IMR-90 (cell line): ENCODE measurements at regions not wholly inside any gene's neighbourhood (a gene's known extent, or its start where the extent isn't known, plus 50 kb on each side); places are given as distances from the start of the nearest gene placed in this dataset.

Experiments
- ATAC-seq: fragments of 200-7000 bp; cut with Tn5 transposase; 2 replicates; pipeline ENCODE4 v1.9.1; 2020; ENCODE audit warnings: low read depth, mild to moderate bottlenecking, moderate library complexity
- BruUV-seq: library from RNA; stranded (reverse); fragments of 400-500 nt; replicated peaks from 2 replicates; lab custom pipeline; 2021; lab: Mats Ljungman, UMichigan
- CTCF ChIA-PET: fragments of 300-600 bp; formaldehyde crosslinking; extraction: SDS; loops from one replicate; lab custom pipeline; 2021; ENCODE audit warnings: antibody characterized with exemption; lab: Yijun Ruan, JAX
- POLR2A ChIA-PET: fragments of 300-600 bp; sonication (Branson Sonifier 250); formaldehyde crosslinking; loops from one replicate; lab custom pipeline; 2022; ENCODE audit warnings: antibody characterized with exemption; ENCODE audit not compliant: unreplicated experiment; lab: Charles Lee
- DNase-seq: peaks from one replicate; pipeline ENCODE4 v3.0.0; 2013
- H2AFZ ChIP-seq: replicated peaks from 2 replicates; pipeline ENCODE3; 2013; ENCODE audit warnings: low read length, mild to moderate bottlenecking; ENCODE audit not compliant: poor library complexity
- H2AK5ac ChIP-seq: 2 replicates; pipeline ENCODE4 v1.6.1; 2013; ENCODE audit warnings: low read depth, low read length, inconsistent platforms
- H2AK9ac ChIP-seq: replicated peaks from 2 replicates; pipeline ENCODE3; 2013; ENCODE audit warnings: mild to moderate bottlenecking, low read depth, low read length, moderate library complexity; ENCODE audit not compliant: poor library complexity
- H2BK120ac ChIP-seq: 2 replicates; pipeline ENCODE4 v1.6.1; 2013; ENCODE audit warnings: low read depth, low read length, inconsistent platforms
- H2BK15ac ChIP-seq: 3 replicates; pipeline ENCODE4 v1.6.1; 2013; ENCODE audit warnings: low read depth, low read length, inconsistent platforms
- H2BK20ac ChIP-seq: 2 replicates; pipeline ENCODE4 v1.6.1; 2013; ENCODE audit warnings: low read depth, mild to moderate bottlenecking, inconsistent platforms, low read length, moderate library complexity
- H2BK5ac ChIP-seq: 2 replicates; pipeline ENCODE4 v1.6.1; 2013; ENCODE audit warnings: mild to moderate bottlenecking, low read depth, low read length, inconsistent platforms; ENCODE audit not compliant: poor library complexity, severe bottlenecking
- H3K14ac ChIP-seq: replicated peaks from 2 replicates; pipeline ENCODE4 v1.6.1; 2013; ENCODE audit warnings: low read depth, low read length, inconsistent platforms
- H3K18ac ChIP-seq: 2 replicates; pipeline ENCODE4 v1.6.1; 2013; ENCODE audit warnings: low read depth, low read length, control low read depth
- H3K23ac ChIP-seq: 2 replicates; pipeline ENCODE4 v1.6.1; 2013; ENCODE audit warnings: low read depth, low read length, inconsistent platforms
- H3K27ac ChIP-seq: 2 replicates; pipeline ENCODE4 v1.5.1; 2013; ENCODE audit warnings: mild to moderate bottlenecking, control low read depth, low read length; ENCODE audit not compliant: insufficient read depth
- H3K27me3 ChIP-seq: 2 replicates; pipeline ENCODE4 v1.6.1; 2013; ENCODE audit warnings: low read length; ENCODE audit not compliant: control insufficient read depth, insufficient read depth
- H3K36me3 ChIP-seq: 2 replicates; pipeline ENCODE4 v1.6.1; 2013; ENCODE audit warnings: low read length, mixed read lengths; ENCODE audit not compliant: control insufficient read depth, insufficient read depth
- H3K4ac ChIP-seq: 2 replicates; pipeline ENCODE4 v1.6.1; 2013; ENCODE audit warnings: low read depth, low read length, inconsistent platforms
- H3K4me1 ChIP-seq: 2 replicates; pipeline ENCODE4 v1.6.1; 2013; ENCODE audit warnings: low read length, mixed read lengths; ENCODE audit not compliant: control insufficient read depth, insufficient read depth
- H3K4me2 ChIP-seq: 2 replicates; pipeline ENCODE4 v1.6.1; 2013; ENCODE audit warnings: low read depth, mild to moderate bottlenecking, control low read depth, low read length, moderate library complexity
- H3K4me3 ChIP-seq: 2 replicates; pipeline ENCODE4 v1.5.1; 2013; ENCODE audit warnings: low read depth, mild to moderate bottlenecking, control low read depth, low read length, moderate library complexity; ENCODE audit not compliant: insufficient read depth
- H3K56ac ChIP-seq: 2 replicates; pipeline ENCODE4 v1.6.1; 2013; ENCODE audit warnings: low read length, inconsistent platforms; ENCODE audit not compliant: insufficient read depth; ENCODE audit errors: extremely low read depth
- H3K79me1 ChIP-seq, 2 experiments: 2 replicates each; pipeline ENCODE4 v1.6.1; 2013; ENCODE audit warnings: low read length in 2 of 2, inconsistent platforms in 1 of 2, low read depth in 1 of 2
- H3K9ac ChIP-seq: 2 replicates; pipeline ENCODE4 v1.6.1; 2013; ENCODE audit warnings: low read depth, low read length, control low read depth
- H3K9me1 ChIP-seq: 2 replicates; pipeline ENCODE4 v1.6.1; 2013; ENCODE audit warnings: low read length, inconsistent platforms; ENCODE audit not compliant: insufficient read depth
- H3K9me3 ChIP-seq: 2 replicates; pipeline ENCODE4 v1.6.1; 2013; ENCODE audit warnings: low read length; ENCODE audit not compliant: control insufficient read depth, insufficient read depth
- H4K20me1 ChIP-seq: 2 replicates; pipeline ENCODE4 v1.6.1; 2013; ENCODE audit warnings: low read length, inconsistent platforms; ENCODE audit not compliant: insufficient read depth
- H4K5ac ChIP-seq: 2 replicates; pipeline ENCODE4 v1.6.1; 2013; ENCODE audit warnings: mild to moderate bottlenecking, low read depth, low read length, control low read depth
- H4K8ac ChIP-seq, 2 experiments: 2 replicates each; pipeline ENCODE4 v1.6.1; 2013; ENCODE audit warnings: low read depth in 2 of 2, low read length in 2 of 2, control low read depth in 1 of 2, inconsistent platforms in 1 of 2
- H4K91ac ChIP-seq: 2 replicates; pipeline ENCODE4 v1.6.1; 2013; ENCODE audit warnings: low read depth, low read length, inconsistent platforms; ENCODE audit not compliant: insufficient read depth
- CEBPB ChIP-seq: IDR thresholded peaks from 2 replicates; pipeline ENCODE4 v1.6.1; 2012; ENCODE audit warnings: low read depth, low read length, improper control_type of control experiment
- CHD1 ChIP-seq: IDR thresholded peaks from 2 replicates; pipeline ENCODE4 v1.6.1; 2012; ENCODE audit warnings: low read depth, low read length, improper control_type of control experiment
- CTCF ChIP-seq: conservative IDR thresholded peaks from 2 replicates; pipeline ENCODE4 v1.5.1; 2012; ENCODE audit warnings: mild to moderate bottlenecking, low read depth, low read length, improper control_type of control experiment
- FOS ChIP-seq: fragments of 150-350 bp; IDR thresholded peaks from 2 replicates; pipeline ENCODE4 v1.6.1; 2016; ENCODE audit warnings: low read depth, low read length
- MAFK ChIP-seq: IDR thresholded peaks from 2 replicates; pipeline ENCODE4 v1.6.1; 2012; ENCODE audit warnings: low read depth, low read length, improper control_type of control experiment
- MAZ ChIP-seq: IDR thresholded peaks from 2 replicates; pipeline ENCODE4 v1.6.1; 2012; ENCODE audit warnings: low read depth, mild to moderate bottlenecking, low read length, improper control_type of control experiment, moderate library complexity, borderline replicate concordance
- MXI1 ChIP-seq: IDR thresholded peaks from 2 replicates; pipeline ENCODE4 v1.6.1; 2012; ENCODE audit warnings: low read depth, mild to moderate bottlenecking, low read length, moderate library complexity, borderline replicate concordance
- NFE2L2 ChIP-seq: fragments of 150-350 bp; IDR thresholded peaks from 2 replicates; pipeline ENCODE4 v1.6.1; 2016; ENCODE audit warnings: low read depth, mild to moderate bottlenecking, low read length
- POLR2A ChIP-seq: IDR thresholded peaks from 2 replicates; pipeline ENCODE4 v1.6.1; 2012; ENCODE audit warnings: mild to moderate bottlenecking, low read depth, low read length
- RAD21 ChIP-seq: IDR thresholded peaks from 2 replicates; pipeline ENCODE4 v1.6.1; 2012; ENCODE audit warnings: low read length, improper control_type of control experiment
- RCOR1 ChIP-seq: IDR thresholded peaks from 2 replicates; pipeline ENCODE4 v1.6.1; 2012; ENCODE audit warnings: mild to moderate bottlenecking, low read length, improper control_type of control experiment; ENCODE audit not compliant: insufficient replicate concordance
- RFX5 ChIP-seq: IDR thresholded peaks from 2 replicates; pipeline ENCODE4 v1.8.0; 2012; ENCODE audit warnings: low read depth, mild to moderate bottlenecking, low read length, moderate library complexity
- SMC3 ChIP-seq: fragments of 150-350 bp; IDR thresholded peaks from 2 replicates; pipeline ENCODE4 v1.6.1; 2016; ENCODE audit warnings: low read depth, mild to moderate bottlenecking, antibody characterized with exemption, low read length, moderate library complexity
- USF2 ChIP-seq: fragments of 150-350 bp; IDR thresholded peaks from 2 replicates; pipeline ENCODE4 v1.6.1; 2017; ENCODE audit warnings: mild to moderate bottlenecking, antibody characterized with exemption, low read length, low read depth
- WGBS, 2 experiments: methylation state at CpG; one replicate each; pipeline versions ENCODE4 v1.1.5 to v1.1.7; 2013; ENCODE audit warnings: missing lambda C conversion rate in 2 of 2; ENCODE audit not compliant: insufficient read length in 1 of 2; ENCODE audit errors: extremely low coverage in 2 of 2; 5-methylcytosine and 5-hydroxymethylcytosine counted together
- dilution Hi-C: fragments of 300-500 bp; cut with HindIII; formaldehyde crosslinking; loops from one replicate; pipeline ENCODE4 v1.14.3; 2018; ENCODE audit warnings: low sequenced_read_pairs; ENCODE audit not compliant: unreplicated experiment
- in situ Hi-C: fragments of 300-500 bp; cut with MboI; formaldehyde crosslinking; loops from 3 replicates; pipeline ENCODE4 v1.14.3; 2019; ENCODE audit warnings: low sequenced_read_pairs, inconsistent platforms, mixed read lengths
- intact Hi-C: fragments of 100-400 bp; cut with micrococcal nuclease; formaldehyde crosslinking; loops from 2 replicates; pipeline ENCODE4 v1.10.0; 2022

DNA sequence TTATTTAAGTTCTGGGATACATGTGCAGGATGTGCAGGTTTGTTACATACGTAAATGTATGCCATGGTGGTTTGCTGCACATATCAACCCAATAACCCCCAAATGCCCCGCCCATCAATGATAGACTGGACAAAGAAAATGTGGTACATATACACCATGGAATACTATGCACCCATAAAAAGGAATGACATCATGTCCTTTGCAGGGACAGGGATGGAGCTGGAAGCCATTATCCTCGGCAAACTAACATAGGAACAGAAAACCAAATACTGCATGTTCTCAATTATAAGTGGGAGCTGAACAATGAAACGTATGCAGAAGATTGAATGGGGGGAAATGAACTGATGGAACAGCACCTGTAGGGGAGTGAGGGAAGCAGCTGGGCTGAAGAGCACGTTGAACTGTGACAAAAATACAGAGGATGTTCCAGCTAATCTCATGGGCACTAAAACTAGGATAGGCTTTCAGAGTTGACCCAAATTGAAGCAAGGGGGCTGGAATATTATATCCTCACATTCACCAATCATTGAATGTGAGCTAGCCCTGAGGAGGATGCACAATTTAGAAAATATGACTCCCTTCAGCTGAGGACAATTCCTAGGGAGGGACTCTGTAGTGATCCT is 70.5 kb upstream of the OSMR start:
- Histone ChIP-seq H2AFZ (no peak overlapping the region), H2AK5ac (no peak overlapping the region), H3K23ac (no peak overlapping the region), H3K4me1 (peaks cover 4% of the 10 kb centered on the region; the same call in 1 of the 2 replicates), H4K5ac (no peak overlapping the region), H2BK120ac (no peak overlapping the region), H3K14ac (no peak overlapping the region), H3K9me1 (no peaks in the 10 kb centered on the region), H4K20me1 (no peaks in the 10 kb centered on the region), H2BK20ac (no peak overlapping the region), H2BK15ac (no peak overlapping the region), H2BK5ac (no peak overlapping the region), H3K4me3 (no peak overlapping the region), H3K4me2 (no peak overlapping the region), H3K9me3 (0 out of 2 replicates have a peak, but pooled peaks cover 2% of the 10 kb centered on the region), H4K91ac (no peak overlapping the region), H3K27me3 (peaks cover 33% of the 10 kb centered on the region), H3K18ac (no peak overlapping the region), H3K4ac (no peak overlapping the region), H3K27ac (no peak overlapping the region), H4K8ac (no peak overlapping the region), H2AK9ac (no peak overlapping the region), H3K9ac (no peak overlapping the region), H3K56ac (no peak overlapping the region), H3K79me1 (no peaks in the 10 kb centered on the region), H3K36me3 (no peaks in the 10 kb centered on the region)
- WGBS, 2 experiments = 100% methylated on average over 1 of the region's 5 CpGs; no CpG with 5 or more reads in 1 of the 2 experiments
- DNase-seq (no peak), ATAC-seq (no peak)
- ChIA-PET CTCF (interaction anchor here (0.6 kb wide), 1 partner anchor 192 kb away, joined by 3 read pairs; no protein-coding TSS in a partner anchor), POLR2A (no interaction called here)
- in situ Hi-C loops = no loop called here
- intact Hi-C loops = no loop called here
- dilution Hi-C loops = no loop called here
- no TSS peak for BruUV-seq
- TF ChIP-seq MAFK = no peak
- no peak for TF ChIP-seq USF2
- no peak for TF ChIP-seq RFX5
- TF ChIP-seq MAZ = no peak
- no peak for TF ChIP-seq CEBPB
- TF ChIP-seq RCOR1 = no peak
- no peak for TF ChIP-seq CHD1
- no peak for TF ChIP-seq RAD21
- no peak for TF ChIP-seq FOS
- no peak for TF ChIP-seq NFE2L2
- TF ChIP-seq CTCF = no peak
- TF ChIP-seq MXI1 = no peak
- TF ChIP-seq POLR2A = no peak
- TF ChIP-seq SMC3 = no peak
